Stimulated activated naive CD4-positive, alpha-beta T cell (primary cell): ENCODE measurements at regions not wholly inside any gene's neighbourhood (a gene's known extent, or its start where the extent isn't known, plus 50 kb on each side); places are given as distances from the start of the nearest gene placed in this dataset.

Experiments
- DNase-seq, 6 experiments: peaks; one replicate each; lab custom pipeline; 2025; lab: John Stamatoyannopoulos, UW

- DNase-seq, result no peak
Observed at GRCh38 chr3:106215047-106215446, 346.2 kb upstream of the CBLB start.

- no peak for DNase-seq
Observed at GRCh38 chr3:106217745-106218144, 348.9 kb upstream of the CBLB start.

GRCh38 chr3:106227068-106227467, 358.3 kb upstream of the CBLB start:
- DNase-seq, result no peak

GRCh38 chr3:106228271-106228670, 359.5 kb upstream of the CBLB start:
- DNase-seq, result no peak

DNA sequence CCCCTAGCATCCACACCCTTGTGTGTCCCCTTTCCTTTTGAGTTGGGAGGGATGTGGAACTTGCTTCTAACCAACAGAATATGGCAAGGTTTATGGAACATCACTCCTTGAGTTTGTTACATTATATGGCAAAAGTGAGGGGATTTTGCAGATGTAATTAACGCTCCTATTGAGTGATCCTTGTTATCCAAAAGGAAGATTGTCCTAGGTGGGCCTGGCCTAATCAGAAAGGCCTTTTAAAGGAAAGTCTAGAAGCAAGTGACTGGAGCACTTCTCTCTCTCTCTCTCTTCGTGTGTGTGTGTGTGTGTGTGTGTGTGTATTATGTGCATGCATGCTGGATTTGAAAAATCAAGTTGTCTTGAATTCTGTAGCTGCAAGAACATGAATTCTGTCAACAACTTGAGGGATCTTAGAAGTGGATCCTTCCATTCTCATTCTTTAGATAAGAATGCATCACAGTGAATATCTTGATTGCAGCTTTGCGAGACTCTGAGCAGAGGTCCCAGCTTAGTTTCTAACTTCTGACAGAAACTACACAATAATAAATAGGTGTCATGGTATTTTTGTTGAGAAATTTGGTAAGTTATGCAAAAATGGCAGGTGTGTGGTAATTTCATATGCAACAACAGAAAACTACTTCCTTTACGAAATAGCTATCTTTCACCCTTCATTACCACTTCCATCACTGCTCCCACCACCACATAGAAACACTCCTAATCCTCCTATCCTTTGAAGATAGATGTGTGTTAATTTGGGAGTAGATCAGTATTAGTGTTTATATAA, 360.9 kb upstream of the CBLB start:
- DNase-seq, result no peak

GRCh38 chr3:106231086-106231485, 362.3 kb upstream of the CBLB start:
- DNase-seq, result no peak

DNA sequence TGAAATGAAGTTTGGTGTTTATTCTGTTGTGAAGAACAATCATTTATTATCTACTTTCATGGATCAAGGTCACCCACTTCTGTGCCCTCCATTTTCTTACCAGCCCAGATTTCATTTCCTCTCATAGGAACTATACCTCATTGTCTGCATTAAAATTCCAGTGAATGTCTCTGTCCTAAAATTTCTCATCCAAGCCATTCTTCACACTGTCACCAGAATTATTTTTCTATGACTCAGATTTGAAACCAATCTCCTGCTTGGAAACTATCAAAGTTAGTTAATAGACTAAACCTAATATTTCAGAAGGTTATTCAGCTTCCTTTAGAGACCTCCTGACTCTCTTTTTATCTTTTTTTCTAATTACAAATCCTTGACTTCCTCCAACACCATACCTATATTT, 364.1 kb upstream of the CBLB start:
- no peak for DNase-seq

GRCh38 chr3:106239195-106239697, 370.4 kb upstream of the CBLB start:
- no peak for DNase-seq

- no peak for DNase-seq
Observed at GRCh38 chr3:106241593-106241992, 372.8 kb upstream of the CBLB start.

- no peak for DNase-seq
Observed at GRCh38 chr3:106242781-106243180, 374.0 kb upstream of the CBLB start.

GRCh38 chr3:106245400-106245799, 376.6 kb upstream of the CBLB start:
- no peak for DNase-seq

GRCh38 chr3:106247902-106248684, 379.3 kb upstream of the CBLB start:
- no peak for DNase-seq

- no peak for DNase-seq
Observed at GRCh38 chr3:106249159-106249558, 380.3 kb upstream of the CBLB start.

- no peak for DNase-seq
Observed at GRCh38 chr3:106249981-106250380, 381.2 kb upstream of the CBLB start.

GRCh38 chr3:106251160-106251892, 382.5 kb upstream of the CBLB start:
- no peak for DNase-seq

DNA sequence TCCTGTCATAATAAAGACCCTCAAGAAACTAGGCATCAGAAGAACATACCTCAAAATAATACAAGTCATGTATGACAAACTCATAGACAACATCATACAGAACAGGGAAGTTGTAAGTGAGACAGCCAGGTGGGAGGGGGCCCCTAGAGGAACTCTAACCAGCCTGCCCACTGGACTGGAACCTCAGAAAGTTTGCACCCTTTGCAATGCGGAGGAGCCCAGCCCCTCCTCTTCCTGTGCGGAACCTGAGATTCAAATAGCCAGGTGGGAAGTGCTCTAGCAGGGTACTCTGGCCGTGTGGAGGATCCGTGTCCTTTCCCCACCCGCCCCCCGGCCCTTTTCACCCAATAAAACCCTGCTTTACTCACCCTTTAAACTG, 387.0 kb upstream of the CBLB start:
- DNase-seq, result no peak

- no peak for DNase-seq
Observed at GRCh38 chr3:106256249-106256957, 387.6 kb upstream of the CBLB start.

DNA sequence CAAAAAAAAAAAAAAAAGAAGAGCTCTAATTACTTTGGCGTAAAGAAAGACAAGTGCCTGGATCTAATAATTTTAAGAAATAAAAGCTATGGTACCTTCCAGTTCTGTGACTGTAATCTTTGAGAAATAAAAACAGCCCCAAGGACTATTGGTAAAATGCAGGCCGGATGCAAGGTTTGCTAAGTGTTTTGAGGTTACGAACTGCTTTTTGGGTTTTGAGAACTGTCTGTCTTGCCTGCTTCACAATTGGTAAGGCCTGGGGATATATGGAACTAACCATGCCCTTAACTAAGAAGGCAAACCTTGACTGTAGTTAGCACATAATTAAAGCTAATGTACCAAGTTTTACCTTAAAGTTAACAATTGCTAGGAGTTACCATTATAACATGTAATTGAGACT, 388.4 kb upstream of the CBLB start:
- no peak for DNase-seq

DNA sequence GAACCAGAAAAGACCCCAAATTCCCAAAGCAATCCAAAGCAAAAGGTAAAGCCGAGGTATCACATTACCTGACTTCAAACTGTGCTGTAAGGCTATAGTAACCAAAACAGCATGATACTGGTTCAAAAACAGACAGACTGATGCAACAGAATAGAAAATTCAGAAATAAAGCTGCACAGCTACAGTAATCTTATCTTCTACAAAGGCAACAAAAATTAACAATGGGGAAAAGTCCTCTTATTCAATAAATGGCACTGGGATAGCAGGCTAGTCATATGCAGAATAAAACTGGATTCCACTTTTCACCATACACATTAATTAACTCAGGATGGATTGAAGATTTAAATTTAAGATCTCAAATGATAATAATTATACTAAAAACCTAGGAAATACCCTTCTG, 392.6 kb upstream of the CBLB start:
- DNase-seq, result no peak

DNA sequence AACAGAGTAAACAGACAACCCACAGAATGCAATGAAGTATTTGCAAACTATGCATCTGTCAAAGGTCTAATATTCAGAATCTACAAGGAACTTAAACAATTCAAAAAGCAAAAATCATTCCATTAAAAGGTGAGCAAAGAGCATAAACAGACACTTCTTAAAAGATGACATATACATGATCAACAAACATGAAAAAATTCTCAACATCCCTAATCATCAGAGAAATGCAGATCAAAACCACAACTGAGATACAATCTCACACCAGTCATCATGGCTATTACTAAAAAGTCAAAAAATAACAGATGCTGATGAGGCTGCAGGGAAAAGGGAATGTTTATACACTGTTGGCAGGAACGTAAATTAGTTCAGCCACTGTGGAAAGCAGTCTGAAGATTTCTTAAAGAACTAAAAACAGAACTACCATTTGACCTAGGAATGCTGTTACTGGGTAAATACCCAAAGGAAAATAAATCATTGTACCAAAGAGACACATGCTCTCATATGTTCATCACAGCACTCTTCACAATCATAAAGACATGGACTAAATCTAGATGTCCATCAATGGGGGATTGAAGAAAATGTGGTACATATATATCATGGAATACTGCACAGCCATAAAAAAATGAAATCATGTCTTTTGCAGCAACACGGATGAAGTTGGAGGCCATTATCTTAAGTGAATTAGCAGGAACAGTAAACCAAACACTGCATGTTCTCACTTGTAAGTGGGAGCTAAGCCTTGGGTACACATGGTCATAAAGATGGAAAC, 393.3 kb upstream of the CBLB start:
- no peak for DNase-seq

GRCh38 chr3:106263011-106263410, 394.2 kb upstream of the CBLB start:
- DNase-seq, result no peak
